DMS79 treated with DMSO at 0.1 percent for 48 hours (cell line): ENCODE measurements at regions not wholly inside any gene's neighbourhood (a gene's known extent, or its start where the extent isn't known, plus 50 kb on each side); places are given as distances from the start of the nearest gene placed in this dataset.
"Not testable (repeated sequence)": the region's sequence is repeated elsewhere in the genome, so short reads cannot be mapped to it uniquely, and the experiment has no call there.

Source experiments
- DNase-seq: peaks from one replicate; lab custom pipeline; 2025; lab: John Stamatoyannopoulos, UW

DNA sequence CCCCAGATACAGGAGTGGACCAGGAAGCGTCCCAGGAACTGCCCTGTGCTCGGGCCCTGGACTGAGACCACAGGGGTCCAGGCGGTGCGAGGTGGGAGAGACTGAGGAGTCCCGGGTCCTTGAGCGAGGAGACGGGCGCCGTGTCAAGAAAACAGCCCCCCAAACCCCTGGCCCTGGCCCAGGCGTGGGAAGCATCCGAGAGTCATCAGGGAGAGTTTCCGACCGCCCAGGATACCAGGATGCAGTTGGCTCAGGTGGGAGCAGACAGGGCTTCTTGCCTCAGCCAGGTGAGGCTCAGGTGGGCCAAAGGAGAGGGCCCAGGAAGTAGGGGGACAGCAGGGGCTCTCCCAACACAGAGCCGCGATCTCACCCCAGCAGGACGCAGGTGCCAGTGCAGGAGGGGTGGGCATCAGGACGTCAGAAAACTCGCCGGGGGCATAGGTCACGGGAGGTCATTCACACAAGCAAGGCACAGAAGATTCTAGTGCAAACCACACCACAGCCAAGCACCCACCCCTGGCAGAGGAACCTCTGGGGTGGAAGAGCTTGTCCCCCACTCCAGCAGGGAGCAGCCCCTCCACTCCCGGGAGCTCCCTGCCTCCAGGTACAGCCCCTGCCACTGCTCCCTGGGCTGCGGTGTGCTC is 102.5 kb upstream of the EIF5 start:
- DNase-seq = no peak

DNA sequence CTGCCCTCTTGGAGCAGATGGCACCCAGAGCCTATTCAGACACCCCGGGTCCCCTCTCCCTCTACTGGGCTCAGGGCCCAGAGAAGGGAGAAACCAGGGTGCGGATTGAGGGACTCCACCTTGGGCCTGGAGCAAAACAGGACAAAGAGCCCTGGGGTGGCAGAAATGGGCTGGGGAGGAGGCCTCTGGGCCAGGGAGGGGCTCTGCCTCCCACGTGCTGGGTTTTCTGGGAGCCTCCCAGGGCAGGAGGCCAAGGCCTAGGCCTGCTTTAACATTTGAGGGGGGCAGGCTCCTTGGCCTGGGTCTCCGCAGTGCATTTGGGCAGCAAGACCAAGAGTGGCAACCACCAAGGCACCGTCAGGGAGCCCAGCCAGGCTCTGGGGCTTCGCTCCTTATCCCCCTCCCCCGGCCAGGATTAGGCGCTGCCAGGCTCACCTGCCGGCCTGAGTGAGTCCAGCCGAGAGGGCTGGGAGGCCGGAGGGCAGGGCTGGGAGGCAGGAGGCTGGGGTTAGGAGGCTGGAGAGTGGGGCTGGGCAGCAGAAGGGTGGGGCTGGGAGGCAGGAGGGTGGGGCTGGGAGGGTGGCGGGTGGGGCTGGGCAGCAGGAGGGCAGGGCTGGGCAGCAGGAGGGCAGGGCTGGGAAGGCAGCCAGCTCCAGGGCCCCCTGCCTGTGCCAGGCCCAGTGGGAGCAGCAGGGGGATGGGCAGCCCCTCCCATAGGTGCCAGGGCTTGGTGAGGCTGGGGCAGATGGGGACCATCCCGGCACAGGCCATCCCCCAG is 101.8 kb upstream of the EIF5 start:
- DNase-seq = no peak

DNA sequence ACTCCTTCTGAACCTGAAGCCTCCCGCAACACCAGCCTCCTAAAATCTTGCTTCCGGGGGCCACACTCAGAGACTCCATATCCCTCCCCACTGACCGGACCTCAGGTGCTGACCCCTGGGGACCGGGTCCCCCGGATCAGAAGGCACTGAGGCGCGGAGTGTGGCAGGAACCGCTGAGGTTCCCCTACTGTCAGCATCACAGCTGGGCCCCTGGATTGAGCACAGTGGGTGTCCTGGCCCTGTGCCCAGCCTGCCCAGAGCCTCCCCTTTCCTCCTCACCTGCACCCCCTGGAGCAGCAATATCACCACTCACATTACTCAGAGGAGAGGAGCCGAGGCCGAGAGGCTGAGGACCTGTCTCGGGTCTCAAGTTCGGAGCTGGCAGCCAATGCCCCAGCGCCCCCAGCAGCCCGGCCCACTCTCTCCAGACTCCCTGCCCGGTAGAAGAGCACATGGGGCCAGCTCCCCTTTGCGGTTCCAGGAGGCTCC is 101.2 kb upstream of the EIF5 start:
- DNase-seq = peak; percentile 74

GRCh38 chr14:103233328-103233727 is 100.7 kb upstream of the EIF5 start:
- DNase-seq = no peak

GRCh38 chr14:103234826-103235225 is 99.2 kb upstream of the EIF5 start:
- not testable (repeated sequence) for DNase-seq

DNA sequence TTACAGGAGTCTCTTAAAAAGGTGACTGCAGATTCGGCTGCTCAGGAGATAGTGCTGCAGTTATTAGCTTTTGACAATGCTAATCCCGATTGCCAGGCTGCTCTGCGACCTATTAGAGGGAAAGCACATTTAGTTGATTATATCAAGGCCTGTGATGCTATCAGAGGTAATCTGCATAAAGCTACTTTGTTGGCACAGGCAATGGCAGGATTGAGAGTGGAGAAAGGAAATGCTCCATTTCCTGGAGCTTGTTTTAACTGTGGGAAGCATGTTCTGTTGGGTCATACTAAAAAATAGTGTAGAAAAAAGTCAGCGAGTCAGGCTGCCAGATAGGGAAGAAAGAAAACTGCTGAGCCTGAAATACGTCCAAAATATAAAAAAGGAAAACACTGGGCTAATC is 98.5 kb upstream of the EIF5 start:
- not testable (repeated sequence) for DNase-seq

DNA sequence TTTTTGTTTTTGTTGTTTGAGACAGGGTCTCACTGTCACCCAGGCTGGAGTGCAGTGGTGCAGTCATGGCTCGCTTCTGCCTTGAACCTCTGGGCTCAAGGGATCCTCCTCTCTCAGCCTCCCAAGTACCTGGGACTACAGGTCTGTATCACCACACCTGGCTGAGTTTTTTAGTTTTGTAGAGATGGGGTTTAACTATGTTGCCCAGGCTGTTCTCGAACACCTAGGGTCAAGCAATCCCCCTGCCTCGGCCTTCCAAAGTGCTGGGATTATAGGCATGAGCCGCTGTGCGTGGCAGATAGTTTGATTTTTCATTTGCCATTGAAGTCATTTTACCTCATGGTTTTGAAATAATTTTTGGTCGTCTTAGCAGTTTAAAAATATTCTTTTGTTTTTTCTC is 94.3 kb upstream of the EIF5 start:
- DNase-seq = no peak

DNA sequence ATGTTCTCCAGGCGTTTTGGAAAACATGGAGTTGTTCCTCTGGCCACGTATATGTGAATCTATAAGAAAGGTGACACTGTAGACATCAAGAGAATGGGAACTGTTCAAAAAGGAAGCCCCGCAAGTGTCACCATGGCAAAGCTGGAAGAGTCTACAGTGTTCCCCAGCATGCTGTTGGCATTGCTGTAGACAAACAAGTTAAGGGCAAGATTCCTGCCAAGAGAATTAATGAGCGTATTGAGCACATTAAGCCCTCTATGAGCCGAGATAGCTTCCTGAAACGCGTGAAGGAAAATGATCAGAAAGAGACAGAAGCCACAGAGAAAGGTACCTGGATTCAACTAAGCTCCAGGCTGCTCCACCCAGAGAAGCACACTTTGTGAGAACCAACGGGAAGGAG is 92.5 kb upstream of the EIF5 start:
- DNase-seq = no peak

- no peak for DNase-seq
Measured at GRCh38 chr14:103243764-103244737, 90.0 kb upstream of the EIF5 start.

- DNase-seq = not testable (repeated sequence)
Measured at GRCh38 chr14:103245624-103246031, 88.4 kb upstream of the EIF5 start.

GRCh38 chr14:103246070-103246469 is 88.0 kb upstream of the EIF5 start:
- no peak for DNase-seq

DNA sequence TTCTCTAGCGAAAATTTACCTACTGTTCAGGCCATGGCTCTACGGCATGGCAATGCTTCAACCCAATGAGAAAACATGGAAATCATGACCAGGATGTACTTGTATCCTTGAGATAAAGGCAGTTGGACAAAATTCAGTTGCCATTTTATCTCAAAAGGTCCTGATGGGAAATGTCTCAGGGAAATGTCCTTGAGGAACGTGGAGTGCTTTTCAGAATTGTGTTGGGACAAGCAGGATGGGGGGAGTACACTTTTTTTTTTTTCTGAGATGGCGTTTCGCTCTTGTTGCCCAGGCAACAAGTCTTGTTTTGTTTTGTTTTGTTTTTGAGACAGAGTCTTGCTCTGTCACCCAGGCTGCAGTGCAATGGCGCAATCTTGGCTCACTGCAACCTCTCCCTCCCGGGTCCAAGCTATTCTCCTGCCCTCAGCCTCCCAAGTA is 86.8 kb upstream of the EIF5 start:
- no peak for DNase-seq

DNA sequence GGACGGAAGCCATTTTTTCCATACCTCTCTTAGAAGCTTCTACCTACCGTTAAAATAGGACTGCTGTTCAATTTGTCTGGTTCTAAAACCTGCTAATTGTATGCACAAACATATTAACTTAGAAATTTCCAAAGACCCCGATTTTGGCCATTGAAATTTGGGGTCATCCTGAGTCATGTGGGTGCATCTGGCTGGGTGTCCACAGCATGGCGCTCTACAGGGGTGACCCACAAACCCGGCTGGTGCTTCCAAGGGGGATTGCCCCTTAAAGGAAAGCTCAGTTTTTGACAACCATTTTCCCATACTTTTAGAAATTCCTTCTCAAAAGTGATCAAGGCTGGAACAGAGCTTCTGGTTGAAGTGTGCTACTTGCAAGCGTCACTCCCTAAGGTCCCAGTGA is 83.9 kb upstream of the EIF5 start:
- no peak for DNase-seq

DNA sequence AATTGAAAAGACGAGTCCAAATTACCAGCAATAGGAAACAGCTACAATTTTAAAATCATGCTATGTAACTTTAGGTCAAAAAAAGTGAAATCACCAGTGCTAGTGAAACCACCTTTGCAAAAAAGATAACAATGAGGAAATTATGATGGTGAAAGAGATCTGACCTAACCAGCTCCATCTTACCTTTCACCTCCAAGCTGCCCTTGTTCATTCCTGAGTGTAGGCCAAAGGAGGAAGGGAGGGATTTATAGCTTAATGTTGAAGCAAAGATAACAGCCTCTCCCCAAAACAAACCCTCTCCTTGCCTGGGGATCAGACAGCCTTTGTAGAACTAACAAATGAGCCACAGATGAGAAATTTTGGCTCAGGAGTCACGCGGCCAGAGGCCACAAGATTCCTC is 83.2 kb upstream of the EIF5 start:
- no peak for DNase-seq

- no peak for DNase-seq
Measured at GRCh38 chr14:103255555-103255954, 78.5 kb upstream of the EIF5 start.

DNA sequence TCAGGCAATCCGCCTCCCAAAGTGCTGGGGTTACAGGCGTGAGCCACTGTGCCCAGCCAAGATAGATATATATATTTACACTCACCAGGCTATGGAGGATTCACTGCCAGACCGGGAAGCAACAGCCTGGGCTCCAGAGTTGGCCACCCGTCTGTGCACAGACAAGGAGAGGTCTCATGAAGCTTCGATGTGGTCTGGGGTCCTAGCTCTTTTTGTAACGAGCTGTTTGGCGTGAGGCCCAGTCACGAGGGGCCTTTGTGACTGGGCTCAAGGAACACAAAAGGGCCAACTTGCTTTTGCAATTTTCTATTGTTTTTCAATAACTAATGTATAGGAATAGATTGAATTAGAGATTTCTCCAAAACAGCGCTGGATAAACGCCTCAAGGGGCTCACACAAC is 77.6 kb upstream of the EIF5 start:
- no peak for DNase-seq

DNA sequence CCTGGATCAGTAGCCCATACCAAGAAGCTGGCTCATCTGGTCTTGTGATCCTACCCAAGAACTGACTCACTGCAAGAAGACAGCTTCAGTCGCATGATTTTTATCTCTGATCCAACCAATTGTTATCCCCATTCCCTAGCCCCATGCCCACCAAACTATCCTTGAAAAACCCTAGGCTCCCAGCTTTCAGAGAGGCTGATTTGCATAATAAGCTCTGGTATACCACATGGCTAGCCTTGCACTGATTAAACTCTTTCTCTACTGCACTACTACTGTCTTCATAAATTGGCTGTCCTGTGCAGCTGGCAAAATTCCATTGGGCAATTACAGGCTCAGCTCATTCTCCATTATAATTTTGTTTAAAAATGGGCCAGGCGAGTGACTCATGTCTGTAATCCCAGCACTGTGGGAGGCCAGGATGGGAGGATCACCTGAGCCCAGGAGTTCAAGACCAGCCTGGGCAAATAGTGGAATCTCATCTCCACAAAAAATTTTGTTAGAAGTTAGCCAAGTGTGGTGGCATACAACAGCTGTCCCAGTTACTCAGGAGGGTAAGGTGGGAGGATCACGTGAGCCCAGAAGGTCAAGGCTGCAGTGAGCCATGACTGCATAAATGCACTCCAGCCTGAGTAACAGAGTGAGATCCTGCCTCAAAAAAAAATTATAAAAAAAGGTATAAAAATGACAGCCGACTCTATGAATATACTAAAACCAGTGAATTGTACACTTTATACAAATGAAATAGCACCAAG is 76.7 kb upstream of the EIF5 start:
- DNase-seq = no peak

DNA sequence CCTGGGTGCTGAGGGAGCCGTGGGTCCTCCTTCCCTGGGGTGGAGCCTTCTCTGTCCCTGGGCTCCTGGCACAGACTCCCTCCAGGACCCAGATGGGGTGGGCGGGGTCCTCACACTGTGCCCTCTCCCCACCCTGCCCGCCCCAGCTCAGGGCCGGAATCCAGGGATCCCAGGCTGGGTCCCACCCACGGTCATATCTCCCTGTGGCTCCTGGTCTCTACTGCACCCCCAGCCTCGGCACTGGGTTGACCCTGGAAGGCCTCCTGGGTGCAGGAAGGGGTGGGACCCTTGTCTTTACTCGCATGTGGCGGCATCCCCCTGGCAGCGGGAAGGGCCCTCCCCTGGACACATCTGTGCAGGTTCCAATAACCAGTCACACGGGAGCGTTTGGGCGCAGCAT is 75.8 kb upstream of the EIF5 start:
- no peak for DNase-seq

DNA sequence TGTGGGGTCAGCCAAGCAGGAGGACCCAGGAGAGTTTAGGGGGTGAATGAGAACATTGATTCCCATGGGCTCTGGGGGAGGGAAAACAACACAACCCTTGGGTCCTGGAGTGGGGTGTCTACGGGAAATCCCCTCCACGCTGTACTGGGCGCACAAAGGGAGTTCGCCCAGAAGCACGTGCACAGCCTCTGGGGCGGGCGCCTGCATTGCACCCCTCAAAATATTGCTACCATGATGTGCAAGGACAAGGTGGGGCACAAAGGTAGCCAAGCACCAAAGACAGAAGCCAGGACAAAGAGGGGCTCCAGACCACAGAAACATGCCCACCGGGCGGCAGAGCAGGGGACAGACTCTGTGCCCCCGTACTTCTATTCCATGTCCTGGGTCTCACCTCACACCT is 74.9 kb upstream of the EIF5 start:
- DNase-seq = no peak

GRCh38 chr14:103259801-103260628 is 74.0 kb upstream of the EIF5 start:
- peak; percentile 66 for DNase-seq

- peak; percentile 52 for DNase-seq
Measured at GRCh38 chr14:103260629-103261124, 73.4 kb upstream of the EIF5 start.
